ENCODE measurements at regions not wholly inside any gene's neighbourhood (a gene's known extent, or its start where the extent isn't known, plus 50 kb on each side); places are given as distances from the start of the nearest gene placed in this dataset.

- TF ChIP-seq CTCF (conservative IDR thresholded peaks at IDR 0.05; ENCODE audit: low read length) (no peak), EZH2phosphoT487 (IDR thresholded peaks at IDR 0.05; ENCODE audit: borderline replicate concordance) (no peak)
These were observed 63.9 kb upstream of the SMOX start for GRCh38 chr20:4084721-4085120.
